ENCODE measurements at regions not wholly inside any gene's neighbourhood (a gene's known extent, or its start where the extent isn't known, plus 50 kb on each side); places are given as distances from the start of the nearest gene placed in this dataset.

DNA sequence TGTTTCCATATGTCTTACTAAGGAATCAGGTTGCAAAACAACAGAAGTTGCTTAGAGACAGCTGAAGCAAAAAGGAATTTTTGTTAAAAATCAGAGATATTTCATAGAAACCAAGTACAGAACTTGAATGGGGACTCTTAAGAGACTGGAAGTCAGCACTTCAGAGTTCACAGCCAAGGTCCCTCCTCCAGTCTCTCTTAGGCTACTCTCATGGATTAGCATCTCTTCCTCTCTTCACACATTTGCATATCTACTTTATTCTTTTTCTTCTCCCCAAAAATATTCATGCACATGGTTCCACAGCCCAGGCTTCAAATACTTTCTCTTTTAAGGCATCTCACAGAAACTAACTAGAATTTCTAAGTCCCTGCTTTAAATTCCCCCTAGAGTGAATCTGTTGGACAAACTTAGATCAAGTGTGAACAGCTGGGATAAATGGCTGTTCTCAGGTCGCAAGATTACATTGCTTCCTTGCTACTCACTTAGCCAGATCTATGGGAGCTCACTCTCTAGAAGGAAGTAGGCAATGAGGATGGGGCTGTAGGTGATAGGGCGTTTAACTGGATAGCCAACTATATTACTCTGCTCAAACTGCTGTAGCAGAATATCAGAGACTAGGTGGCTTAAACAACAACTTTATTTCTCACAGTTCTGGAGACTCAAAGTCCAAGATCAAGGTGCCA is 73.7 kb upstream of the GALNT7 start:
- TF ChIP-seq GABPA (IDR thresholded peaks at IDR 0.05; ENCODE audit: low read depth): no peak
- TF ChIP-seq, protein P1, sequence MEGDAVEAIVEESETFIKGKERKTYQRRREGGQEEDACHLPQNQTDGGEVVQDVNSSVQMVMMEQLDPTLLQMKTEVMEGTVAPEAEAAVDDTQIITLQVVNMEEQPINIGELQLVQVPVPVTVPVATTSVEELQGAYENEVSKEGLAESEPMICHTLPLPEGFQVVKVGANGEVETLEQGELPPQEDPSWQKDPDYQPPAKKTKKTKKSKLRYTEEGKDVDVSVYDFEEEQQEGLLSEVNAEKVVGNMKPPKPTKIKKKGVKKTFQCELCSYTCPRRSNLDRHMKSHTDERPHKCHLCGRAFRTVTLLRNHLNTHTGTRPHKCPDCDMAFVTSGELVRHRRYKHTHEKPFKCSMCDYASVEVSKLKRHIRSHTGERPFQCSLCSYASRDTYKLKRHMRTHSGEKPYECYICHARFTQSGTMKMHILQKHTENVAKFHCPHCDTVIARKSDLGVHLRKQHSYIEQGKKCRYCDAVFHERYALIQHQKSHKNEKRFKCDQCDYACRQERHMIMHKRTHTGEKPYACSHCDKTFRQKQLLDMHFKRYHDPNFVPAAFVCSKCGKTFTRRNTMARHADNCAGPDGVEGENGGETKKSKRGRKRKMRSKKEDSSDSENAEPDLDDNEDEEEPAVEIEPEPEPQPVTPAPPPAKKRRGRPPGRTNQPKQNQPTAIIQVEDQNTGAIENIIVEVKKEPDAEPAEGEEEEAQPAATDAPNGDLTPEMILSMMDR (IDR thresholded peaks at IDR 0.05; ENCODE audit: insufficient read depth, low read length): no peak
- no peak for TF ChIP-seq POLR2AphosphoS5 (IDR thresholded peaks at IDR 0.05; ENCODE audit: low read depth)
- TF ChIP-seq, protein P2, sequence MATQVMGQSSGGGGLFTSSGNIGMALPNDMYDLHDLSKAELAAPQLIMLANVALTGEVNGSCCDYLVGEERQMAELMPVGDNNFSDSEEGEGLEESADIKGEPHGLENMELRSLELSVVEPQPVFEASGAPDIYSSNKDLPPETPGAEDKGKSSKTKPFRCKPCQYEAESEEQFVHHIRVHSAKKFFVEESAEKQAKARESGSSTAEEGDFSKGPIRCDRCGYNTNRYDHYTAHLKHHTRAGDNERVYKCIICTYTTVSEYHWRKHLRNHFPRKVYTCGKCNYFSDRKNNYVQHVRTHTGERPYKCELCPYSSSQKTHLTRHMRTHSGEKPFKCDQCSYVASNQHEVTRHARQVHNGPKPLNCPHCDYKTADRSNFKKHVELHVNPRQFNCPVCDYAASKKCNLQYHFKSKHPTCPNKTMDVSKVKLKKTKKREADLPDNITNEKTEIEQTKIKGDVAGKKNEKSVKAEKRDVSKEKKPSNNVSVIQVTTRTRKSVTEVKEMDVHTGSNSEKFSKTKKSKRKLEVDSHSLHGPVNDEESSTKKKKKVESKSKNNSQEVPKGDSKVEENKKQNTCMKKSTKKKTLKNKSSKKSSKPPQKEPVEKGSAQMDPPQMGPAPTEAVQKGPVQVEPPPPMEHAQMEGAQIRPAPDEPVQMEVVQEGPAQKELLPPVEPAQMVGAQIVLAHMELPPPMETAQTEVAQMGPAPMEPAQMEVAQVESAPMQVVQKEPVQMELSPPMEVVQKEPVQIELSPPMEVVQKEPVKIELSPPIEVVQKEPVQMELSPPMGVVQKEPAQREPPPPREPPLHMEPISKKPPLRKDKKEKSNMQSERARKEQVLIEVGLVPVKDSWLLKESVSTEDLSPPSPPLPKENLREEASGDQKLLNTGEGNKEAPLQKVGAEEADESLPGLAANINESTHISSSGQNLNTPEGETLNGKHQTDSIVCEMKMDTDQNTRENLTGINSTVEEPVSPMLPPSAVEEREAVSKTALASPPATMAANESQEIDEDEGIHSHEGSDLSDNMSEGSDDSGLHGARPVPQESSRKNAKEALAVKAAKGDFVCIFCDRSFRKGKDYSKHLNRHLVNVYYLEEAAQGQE (IDR thresholded peaks at IDR 0.05; ENCODE audit: insufficient replicate concordance, low read depth): no peak

Data from HL-60 (cell line).